ENCODE measurements at regions not wholly inside any gene's neighbourhood (a gene's known extent, or its start where the extent isn't known, plus 50 kb on each side); places are given as distances from the start of the nearest gene placed in this dataset.

DNA sequence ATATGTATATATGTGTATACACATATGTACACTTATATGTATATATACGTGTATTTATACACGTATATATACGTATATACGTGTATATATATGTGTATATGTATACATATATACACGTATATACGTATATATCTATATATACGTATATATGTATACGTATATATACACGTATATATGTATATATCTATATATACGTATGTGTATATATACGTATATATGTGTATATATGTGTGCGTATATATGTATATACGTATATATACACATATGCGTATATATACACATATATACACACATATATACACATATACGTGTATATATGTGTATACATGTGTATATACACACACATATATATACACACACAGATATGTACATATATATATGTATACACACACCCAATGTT lies 348.0 kb upstream of the LCORL start:
- no peak overlapping the region for H3K4me3 ChIP-seq (ENCODE audit: low read depth, low read length)
- TF ChIP-seq, protein P1, sequence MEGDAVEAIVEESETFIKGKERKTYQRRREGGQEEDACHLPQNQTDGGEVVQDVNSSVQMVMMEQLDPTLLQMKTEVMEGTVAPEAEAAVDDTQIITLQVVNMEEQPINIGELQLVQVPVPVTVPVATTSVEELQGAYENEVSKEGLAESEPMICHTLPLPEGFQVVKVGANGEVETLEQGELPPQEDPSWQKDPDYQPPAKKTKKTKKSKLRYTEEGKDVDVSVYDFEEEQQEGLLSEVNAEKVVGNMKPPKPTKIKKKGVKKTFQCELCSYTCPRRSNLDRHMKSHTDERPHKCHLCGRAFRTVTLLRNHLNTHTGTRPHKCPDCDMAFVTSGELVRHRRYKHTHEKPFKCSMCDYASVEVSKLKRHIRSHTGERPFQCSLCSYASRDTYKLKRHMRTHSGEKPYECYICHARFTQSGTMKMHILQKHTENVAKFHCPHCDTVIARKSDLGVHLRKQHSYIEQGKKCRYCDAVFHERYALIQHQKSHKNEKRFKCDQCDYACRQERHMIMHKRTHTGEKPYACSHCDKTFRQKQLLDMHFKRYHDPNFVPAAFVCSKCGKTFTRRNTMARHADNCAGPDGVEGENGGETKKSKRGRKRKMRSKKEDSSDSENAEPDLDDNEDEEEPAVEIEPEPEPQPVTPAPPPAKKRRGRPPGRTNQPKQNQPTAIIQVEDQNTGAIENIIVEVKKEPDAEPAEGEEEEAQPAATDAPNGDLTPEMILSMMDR (conservative IDR thresholded peaks at IDR 0.05; ENCODE audit: low read depth, low read length): no peak
- no peak for DNase-seq (ENCODE audit: low read depth)

DNA sequence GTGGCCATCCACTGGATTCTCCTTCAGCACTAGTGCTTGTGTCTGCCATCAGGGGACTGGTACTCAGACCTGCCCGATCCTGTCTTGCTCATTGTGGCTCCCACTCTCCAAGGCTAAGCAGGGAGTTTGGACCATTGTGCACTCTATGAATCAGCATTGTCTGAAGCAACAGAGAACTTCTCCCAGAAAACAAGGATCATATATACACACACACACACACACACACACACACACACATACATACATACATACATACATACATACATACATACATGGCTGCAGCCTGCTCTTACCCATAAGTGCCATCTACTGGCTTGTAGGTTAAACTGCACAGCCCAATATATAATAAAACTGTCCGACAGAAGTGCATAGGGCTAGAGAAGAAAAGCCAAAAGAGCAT lies 345.3 kb upstream of the LCORL start:
- TF ChIP-seq, protein P1 (conservative IDR thresholded peaks at IDR 0.05; ENCODE audit: low read depth, low read length): peak; percentile 76
- DNase-seq (ENCODE audit: low read depth): no peak
- no peak overlapping the region for H3K4me3 ChIP-seq (ENCODE audit: low read depth, low read length)

DNA sequence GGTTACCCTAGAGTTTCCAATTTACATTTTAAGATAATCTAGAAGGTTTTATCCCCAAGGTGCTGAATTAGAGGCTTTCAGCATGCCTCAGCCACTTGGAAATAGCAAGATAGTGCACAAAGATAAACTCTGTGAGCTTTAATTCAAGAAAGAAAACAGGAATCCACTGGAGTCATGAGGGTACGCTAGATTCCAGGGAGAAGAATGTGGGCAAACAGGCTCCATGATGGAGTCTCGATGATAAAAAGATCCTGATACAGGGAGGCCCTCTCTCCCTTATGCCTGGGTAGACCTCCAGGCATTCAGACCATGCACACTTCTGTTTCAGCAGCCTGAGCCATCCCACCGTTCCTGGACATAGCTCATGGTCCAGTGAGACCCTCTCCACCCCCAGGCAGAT lies 344.6 kb upstream of the LCORL start:
- TF ChIP-seq, protein P1 (conservative IDR thresholded peaks at IDR 0.05; ENCODE audit: low read depth, low read length): no peak
- no peak for DNase-seq (ENCODE audit: low read depth)
- H3K4me3 ChIP-seq (ENCODE audit: low read depth, low read length): no peak overlapping the region

DNA sequence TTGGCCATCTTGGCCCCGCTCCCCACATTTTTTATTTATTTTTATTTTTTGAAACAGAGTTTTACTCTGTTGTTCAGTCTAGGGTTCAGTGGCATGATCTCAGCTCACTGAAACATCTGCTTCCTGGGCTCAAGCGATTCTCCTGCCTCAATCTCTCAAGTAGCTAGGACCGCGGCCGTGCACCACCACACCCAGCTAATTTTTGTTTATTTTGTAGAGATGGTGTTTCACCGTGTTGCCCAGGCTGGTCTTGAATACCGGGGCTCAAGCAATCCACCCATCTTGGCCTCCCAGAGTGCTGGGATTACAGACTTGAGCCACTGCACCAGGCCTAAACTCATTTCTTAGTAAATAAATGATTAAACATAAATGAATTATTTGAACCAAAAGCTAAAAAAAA lies 322.0 kb upstream of the LCORL start:
- DNase-seq (ENCODE audit: low read depth): no peak
- no peak overlapping the region for H3K4me3 ChIP-seq (ENCODE audit: low read depth, low read length)
- TF ChIP-seq, protein P1 (conservative IDR thresholded peaks at IDR 0.05; ENCODE audit: low read depth, low read length): no peak

DNA sequence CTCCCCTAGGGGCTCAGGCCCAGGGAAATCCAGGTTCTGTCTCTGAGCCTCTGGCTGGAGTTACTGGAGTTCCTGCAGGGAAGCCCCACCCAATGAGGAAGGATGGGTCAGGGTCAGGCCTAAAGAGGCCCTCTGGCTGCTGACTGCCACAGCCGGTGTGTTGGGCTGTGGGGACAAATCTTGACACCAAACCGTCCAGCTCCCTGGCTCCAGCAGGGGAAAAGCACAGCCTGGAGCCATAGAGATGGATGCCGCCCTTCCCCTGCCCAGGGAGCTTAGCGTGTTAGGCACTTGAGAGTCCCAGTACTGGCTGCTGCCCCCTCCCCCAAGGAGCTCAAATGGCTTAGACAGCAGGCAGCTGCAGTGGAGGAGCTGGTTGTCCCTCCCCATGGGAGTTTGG lies 321.3 kb upstream of the LCORL start:
- TF ChIP-seq, protein P1 (conservative IDR thresholded peaks at IDR 0.05; ENCODE audit: low read depth, low read length): no peak
- DNase-seq (ENCODE audit: low read depth): no peak
- H3K4me3 ChIP-seq (ENCODE audit: low read depth, low read length): no peak overlapping the region

DNA sequence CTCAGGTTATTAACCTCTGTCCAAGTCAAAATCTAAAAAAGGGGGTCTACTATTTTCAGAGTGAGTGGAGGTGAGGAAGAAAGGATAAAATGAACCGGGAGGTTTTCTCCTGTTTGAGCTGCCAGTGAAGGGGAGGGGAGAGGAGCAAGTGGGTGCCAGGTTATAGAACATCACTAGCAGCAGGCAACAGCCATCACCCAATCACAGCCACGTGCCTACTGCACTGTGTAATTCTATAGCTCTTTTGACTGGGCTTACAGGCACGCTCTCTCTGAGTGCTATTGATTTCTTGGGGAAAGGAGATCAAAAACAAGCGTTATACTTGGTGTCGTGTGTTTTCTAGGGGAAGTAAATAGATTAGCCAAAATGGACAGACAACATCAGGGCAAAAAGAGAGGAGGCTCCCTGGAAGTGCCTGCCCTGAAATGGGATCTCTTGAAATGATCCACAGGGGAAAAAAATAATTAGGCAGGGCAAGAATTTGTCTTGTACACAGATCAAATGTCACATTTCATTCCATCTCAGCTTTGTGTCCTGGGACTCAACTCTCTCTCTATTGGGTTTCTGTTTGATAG lies 300.5 kb upstream of the LCORL start:
- no peak overlapping the region for H3K4me3 ChIP-seq (ENCODE audit: low read depth, low read length)
- TF ChIP-seq, protein P1 (conservative IDR thresholded peaks at IDR 0.05; ENCODE audit: low read depth, low read length): no peak
- no peak for DNase-seq (ENCODE audit: low read depth)

DNA sequence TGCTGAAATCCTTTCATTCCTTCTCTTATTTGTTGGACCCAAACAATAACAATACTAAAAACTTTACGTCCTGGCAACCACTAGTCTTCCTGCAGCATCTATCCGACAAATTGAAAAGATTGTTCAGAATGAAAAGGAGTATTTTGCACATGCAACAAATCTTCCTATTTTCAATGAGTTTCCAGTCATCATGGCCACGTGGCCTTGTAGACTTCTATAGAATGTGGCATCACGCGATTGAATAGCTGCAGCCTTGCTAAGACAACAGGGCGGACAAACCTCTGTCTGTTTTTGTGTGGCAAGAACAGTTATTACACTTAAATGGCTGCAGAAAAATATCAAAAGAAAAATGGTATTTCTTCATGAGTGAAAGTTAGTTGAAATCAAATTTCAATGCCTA lies 297.9 kb upstream of the LCORL start:
- no peak overlapping the region for H3K4me3 ChIP-seq (ENCODE audit: low read depth, low read length)
- no peak for DNase-seq (ENCODE audit: low read depth)
- TF ChIP-seq, protein P1 (conservative IDR thresholded peaks at IDR 0.05; ENCODE audit: low read depth, low read length): no peak
